Hepatocyte (in vitro differentiated cells): ENCODE measurements at regions not wholly inside any gene's neighbourhood (a gene's known extent, or its start where the extent isn't known, plus 50 kb on each side); places are given as distances from the start of the nearest gene placed in this dataset.

Source experiments
- CTCF ChIP-seq: fragments of 200-600 bp; sonication (generic); IDR thresholded peaks from 2 replicates; pipeline ENCODE4 v1.5.1; 2016; ENCODE audit warnings: antibody characterized with exemption, mild to moderate bottlenecking; ENCODE audit not compliant: poor library complexity
- EZH2 ChIP-seq: fragments of 200-600 bp; sonication (generic); IDR thresholded peaks from 2 replicates; pipeline ENCODE4 v1.6.1; 2016; ENCODE audit warnings: antibody characterized with exemption, mild to moderate bottlenecking, borderline replicate concordance
- EZH2phosphoT487 ChIP-seq: fragments of 200-600 bp; sonication (generic); IDR thresholded peaks from one replicate; pipeline ENCODE4 v1.6.1; 2018; ENCODE audit warnings: antibody characterized with exemption, mild to moderate bottlenecking, low read depth, moderate library complexity; ENCODE audit not compliant: unreplicated experiment, severe bottlenecking

- TF ChIP-seq CTCF: no peak
- TF ChIP-seq EZH2: no peak
- no peak for TF ChIP-seq EZH2phosphoT487
These were observed 987.5 kb upstream of the NCAM2 start for GRCh38 chr21:20010691-20011200.
